ENCODE measurements at regions not wholly inside any gene's neighbourhood (a gene's known extent, or its start where the extent isn't known, plus 50 kb on each side); places are given as distances from the start of the nearest gene placed in this dataset.

- TF ChIP-seq FOXK2 (IDR thresholded peaks at IDR 0.05) (no peak), SP1 (IDR thresholded peaks at IDR 0.05) (no peak), ELF4 (IDR thresholded peaks at IDR 0.05) (no peak), SUZ12 (IDR thresholded peaks at IDR 0.05) (no peak), NFRKB (IDR thresholded peaks at IDR 0.05) (no peak), BHLHE40 (IDR thresholded peaks at IDR 0.05; ENCODE audit: borderline replicate concordance) (no peak), PKNOX1 (IDR thresholded peaks at IDR 0.05) (no peak), LEF1 (IDR thresholded peaks at IDR 0.05; ENCODE audit: borderline replicate concordance) (no peak), CTBP1 (IDR thresholded peaks at IDR 0.05; ENCODE audit: borderline replicate concordance) (no peak), ARNT (IDR thresholded peaks at IDR 0.05) (no peak), FOXM1 (IDR thresholded peaks at IDR 0.05; ENCODE audit: borderline replicate concordance) (no peak)
Measured at GRCh38 chr14:53310412-53310811, 157.3 kb upstream of the DDHD1 start.

Measured in HEK293T (cell line).